ENCODE measurements at regions not wholly inside any gene's neighbourhood (a gene's known extent, or its start where the extent isn't known, plus 50 kb on each side); places are given as distances from the start of the nearest gene placed in this dataset.
"Not testable (repeated sequence)": the region's sequence is repeated elsewhere in the genome, so short reads cannot be mapped to it uniquely, and the experiment has no call there.

- not testable (repeated sequence) for TF ChIP-seq CTCF, POLR2A, POLR2AphosphoS5, EP300 (IDR thresholded peaks at IDR 0.05)
These were observed 390.5 kb downstream of the CHSY3 start for GRCh38 chr5:130294798-130295197.
